ENCODE measurements at regions not wholly inside any gene's neighbourhood (a gene's known extent, or its start where the extent isn't known, plus 50 kb on each side); places are given as distances from the start of the nearest gene placed in this dataset.

- Histone ChIP-seq H3K4me3 (no peak overlapping the region), H3K4me1 (replicated peaks in 1 of 2) (peaks cover 0 to 12% of the 10 kb centered on the region in 2 donors), H3K27ac (no peak overlapping the region)
- ATAC-seq (replicated peaks in 6 of 8) = no peak
- 13 to 100% (median 90%) methylated on average over 1 to 2 of the region's 2 CpGs; no CpG with 5 or more reads in 1 of the 10 experiments for WGBS, 10 experiments
- in situ Hi-C loops (cut with MboI; ENCODE audit: low pct_unique_long_range_greater_than_20kb in 2 of 9, low sequenced_read_pairs in 9 of 9, unreplicated experiment in 9 of 9) = loop anchor here in 4 of 9 experiments (25.0 kb wide), 4 partner anchors 252 to 577 kb away; no protein-coding TSS in a partner anchor
Observed at GRCh38 chr7:25839084-25839769, 312.8 kb upstream of the NFE2L3 start.

DNA sequence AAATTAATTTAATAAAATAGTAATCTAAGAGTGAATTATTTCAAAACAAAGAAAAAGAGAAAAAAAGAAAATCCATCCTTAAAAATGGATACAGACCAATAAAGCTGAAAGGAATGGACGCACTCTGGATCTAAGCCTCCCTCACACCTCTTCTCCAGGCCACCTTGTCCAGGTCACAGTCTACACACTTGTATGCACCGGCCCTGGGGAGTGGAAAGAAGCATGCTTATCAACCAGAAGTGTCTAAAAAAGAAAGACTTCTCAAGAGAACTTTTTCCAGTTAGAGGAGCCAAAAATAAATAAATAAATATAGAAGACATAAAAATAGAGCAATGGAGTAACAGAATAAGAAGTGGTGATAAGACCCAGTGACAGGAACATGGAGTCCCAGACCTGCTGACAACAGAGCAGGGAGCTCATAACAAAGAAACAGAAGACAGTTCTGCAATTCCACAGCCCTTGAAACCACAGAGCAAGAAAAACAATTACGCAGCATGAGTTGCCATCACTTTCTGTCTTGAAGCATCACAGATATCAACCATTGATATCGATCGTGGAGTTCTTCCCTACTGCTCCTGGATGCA, 311.7 kb upstream of the NFE2L3 start:
- 56 to 100% (median 95%) methylated on average over 2 to 5 of the region's 5 CpGs for WGBS, 10 experiments
- in situ Hi-C loops (cut with MboI; ENCODE audit: low pct_unique_long_range_greater_than_20kb in 2 of 9, low sequenced_read_pairs in 9 of 9, unreplicated experiment in 9 of 9) = loop anchor here in 4 of 9 experiments (25.0 kb wide), 4 partner anchors 253 to 578 kb away; no protein-coding TSS in a partner anchor
- H3K27ac ChIP-seq = no peak overlapping the region
- peaks cover 3 to 18% of the 10 kb centered on the region in 2 donors for H3K4me1 ChIP-seq (replicated peaks in 1 of 2)
- no peak overlapping the region for H3K4me3 ChIP-seq
- ATAC-seq (replicated peaks in 6 of 8) = no peak

- Histone ChIP-seq H3K27ac (no peak overlapping the region), H3K4me1 (replicated peaks in 1 of 2) (peaks cover 10 to 26% of the 10 kb centered on the region in 2 donors), H3K4me3 (no peak overlapping the region)
- WGBS, 10 experiments = 0 to 100% (median 92%) methylated on average over 1 to 3 of the region's 3 CpGs; no CpG with 5 or more reads in 3 of the 10 experiments
- in situ Hi-C loops (cut with MboI; ENCODE audit: low pct_unique_long_range_greater_than_20kb in 2 of 9, low sequenced_read_pairs in 9 of 9, unreplicated experiment in 9 of 9) = loop anchor here in 4 of 9 experiments (25.0 kb wide), 4 partner anchors 254 to 579 kb away; no protein-coding TSS in a partner anchor
- no peak for ATAC-seq (replicated peaks in 6 of 8)
Observed at GRCh38 chr7:25841575-25841974, 310.4 kb upstream of the NFE2L3 start.

DNA sequence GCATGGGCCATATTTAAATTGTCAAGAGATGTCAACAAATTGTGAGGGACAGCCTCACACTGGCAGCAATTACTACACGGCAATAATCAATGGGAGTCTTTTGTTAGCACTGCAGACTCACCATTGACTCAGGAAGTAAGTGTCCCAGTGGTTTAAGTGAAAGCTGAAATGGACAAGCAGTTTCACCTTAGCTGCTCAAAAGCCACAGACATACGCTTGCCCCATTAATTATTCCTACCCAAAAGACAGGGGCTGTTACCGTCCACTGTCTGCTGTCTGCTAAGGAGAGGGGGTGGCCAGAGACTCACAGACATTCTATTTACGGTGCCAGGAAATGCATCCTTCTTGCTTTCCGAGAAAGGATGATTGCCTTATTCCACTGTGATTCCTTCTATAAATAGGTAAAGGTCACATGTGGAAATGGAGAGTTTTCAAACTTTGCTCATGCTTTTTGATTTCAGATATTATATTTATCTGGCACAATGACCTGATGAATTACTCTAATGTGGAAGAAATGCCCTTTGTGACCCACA, 309.7 kb upstream of the NFE2L3 start:
- Histone ChIP-seq H3K4me1 (replicated peaks in 1 of 2) (peaks cover 10 to 31% of the 10 kb centered on the region in 2 donors), H3K27ac (no peak overlapping the region), H3K4me3 (no peak overlapping the region)
- 20 to 86% (median 60%) methylated on average over 1 to 5 of the region's 5 CpGs for WGBS, 10 experiments
- peak in 1 of 8 experiments; percentile 7 for ATAC-seq (replicated peaks in 6 of 8)
- in situ Hi-C loops (cut with MboI; ENCODE audit: low pct_unique_long_range_greater_than_20kb in 2 of 9, low sequenced_read_pairs in 9 of 9, unreplicated experiment in 9 of 9) = loop anchor here in 4 of 9 experiments (25.0 kb wide), 4 partner anchors 255 to 580 kb away; no protein-coding TSS in a partner anchor

GRCh38 chr7:25843467-25843866, 308.5 kb upstream of the NFE2L3 start:
- Histone ChIP-seq H3K27ac (no peak overlapping the region), H3K4me3 (no peak overlapping the region), H3K4me1 (replicated peaks in 1 of 2) (peaks cover 13 to 31% of the 10 kb centered on the region in 2 donors)
- in situ Hi-C loops (cut with MboI; ENCODE audit: low pct_unique_long_range_greater_than_20kb in 2 of 9, low sequenced_read_pairs in 9 of 9, unreplicated experiment in 9 of 9) = loop anchor here in 4 of 9 experiments (25.0 kb wide), 4 partner anchors 256 to 581 kb away; no protein-coding TSS in a partner anchor
- no peak for ATAC-seq (replicated peaks in 6 of 8)
- WGBS, 10 experiments = 64 to 100% (median 88%) methylated on average over 1 to 4 of the region's 4 CpGs; no CpG with 5 or more reads in 2 of the 10 experiments

GRCh38 chr7:25844102-25844870, 307.7 kb upstream of the NFE2L3 start:
- no peak overlapping the region for H3K4me3 ChIP-seq
- H3K27ac ChIP-seq = no peak overlapping the region
- peaks cover 15 to 36% of the 10 kb centered on the region in 2 donors for H3K4me1 ChIP-seq (replicated peaks in 1 of 2)
- in situ Hi-C loops (cut with MboI; ENCODE audit: low pct_unique_long_range_greater_than_20kb in 2 of 9, low sequenced_read_pairs in 9 of 9, unreplicated experiment in 9 of 9) = loop anchor here in 4 of 9 experiments (25.0 kb wide), 4 partner anchors 257 to 582 kb away; no protein-coding TSS in a partner anchor
- ATAC-seq (replicated peaks in 6 of 8) = no peak
- 52 to 92% (median 79%) methylated on average over 2 to 6 of the region's 6 CpGs for WGBS, 10 experiments

DNA sequence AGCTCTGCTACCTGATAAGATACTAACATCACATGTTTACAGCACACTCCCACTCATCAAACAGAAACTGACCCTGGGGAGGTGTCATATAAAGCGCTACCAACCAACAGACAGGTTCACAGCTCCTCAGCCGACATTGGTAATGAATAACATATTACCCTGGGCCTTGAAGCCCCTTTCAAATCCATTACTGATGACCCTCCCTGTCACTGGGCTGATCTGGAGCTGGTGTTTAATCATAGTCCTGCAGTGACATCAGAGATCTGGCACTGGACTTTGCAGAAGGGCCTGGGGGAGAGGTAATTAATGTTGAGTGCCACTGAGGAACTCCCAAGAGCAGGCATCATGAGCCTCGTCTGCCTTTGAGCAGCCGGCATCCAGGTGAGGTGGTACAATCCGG, 306.5 kb upstream of the NFE2L3 start:
- peaks cover 22 to 44% of the 10 kb centered on the region in 2 donors for H3K4me1 ChIP-seq (replicated peaks in 1 of 2)

GRCh38 chr7:25846722-25847121, 305.3 kb upstream of the NFE2L3 start:
- ATAC-seq (replicated peaks in 6 of 8) = peak in 3 of 8 experiments; percentile 11 to 69 (median 48)
- in situ Hi-C loops (cut with MboI; ENCODE audit: low pct_unique_long_range_greater_than_20kb in 2 of 9, low sequenced_read_pairs in 9 of 9, unreplicated experiment in 9 of 9) = loop anchor here in 4 of 9 experiments (25.0 kb wide), 4 partner anchors 259 to 584 kb away; no protein-coding TSS in a partner anchor
- 0 to 100% (median 47%) methylated on average over 1 to 5 of the region's 5 CpGs; no CpG with 5 or more reads in 2 of the 10 experiments for WGBS, 10 experiments

More for the DNA sequence above, 306.5 kb upstream of the NFE2L3 start:
- H3K4me3 ChIP-seq = no peak overlapping the region
- H3K27ac ChIP-seq = peak overlapping the region in 1 of 2 donors; percentile 29
- WGBS, 10 experiments = 30 to 100% (median 76%) methylated on average over 1 to 5 of the region's 5 CpGs; no CpG with 5 or more reads in 4 of the 10 experiments
- in situ Hi-C loops (cut with MboI; ENCODE audit: low pct_unique_long_range_greater_than_20kb in 2 of 9, low sequenced_read_pairs in 9 of 9, unreplicated experiment in 9 of 9) = loop anchor here in 4 of 9 experiments (25.0 kb wide), 4 partner anchors 258 to 583 kb away; no protein-coding TSS in a partner anchor
- ATAC-seq (replicated peaks in 6 of 8) = peak in 5 of 8 experiments; percentile 38 to 82 (median 80)

DNA sequence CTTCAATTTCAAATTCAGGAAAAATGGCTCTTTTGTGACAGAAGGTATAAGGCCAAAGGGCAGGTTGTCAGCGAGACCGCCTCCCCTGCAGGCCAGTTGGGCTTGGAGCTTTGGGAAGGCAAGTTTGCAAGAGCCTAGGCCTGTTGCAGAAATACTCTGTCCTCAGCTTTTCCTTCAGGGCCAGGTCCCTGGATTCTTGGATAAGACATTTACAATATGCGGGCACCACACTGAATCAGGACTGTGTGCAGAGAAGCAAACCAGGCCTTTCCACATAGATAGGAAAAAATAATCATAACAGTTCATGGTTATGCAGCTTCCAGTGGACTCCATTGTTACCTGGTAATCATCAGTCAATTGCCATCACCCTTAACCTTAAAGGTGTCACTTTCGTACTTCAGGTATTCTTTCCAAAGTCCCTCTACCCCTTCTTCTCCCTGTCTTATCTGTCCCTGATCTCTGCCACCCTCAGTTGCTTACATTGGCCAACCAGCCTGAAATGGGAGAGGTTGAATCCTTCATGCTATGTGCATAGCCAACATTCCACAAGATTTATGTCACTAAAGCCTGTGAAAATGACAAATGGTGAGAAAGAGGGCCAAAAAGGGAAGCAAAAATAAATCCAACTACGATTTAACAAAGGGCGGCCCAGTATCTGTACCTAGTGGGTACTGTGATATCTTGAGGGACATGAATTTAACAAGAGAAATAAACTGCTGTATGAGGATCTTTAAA, 304.5 kb upstream of the NFE2L3 start:
- H3K4me1 ChIP-seq (replicated peaks in 1 of 2) = peaks cover 29 to 48% of the 10 kb centered on the region in 2 donors
- H3K4me3 ChIP-seq = no peak overlapping the region
- in situ Hi-C loops (cut with MboI; ENCODE audit: low pct_unique_long_range_greater_than_20kb in 2 of 9, low sequenced_read_pairs in 9 of 9, unreplicated experiment in 9 of 9) = loop anchor here in 4 of 9 experiments (25.0 kb wide), 4 partner anchors 260 to 585 kb away; no protein-coding TSS in a partner anchor
- ATAC-seq (replicated peaks in 6 of 8) = peak in 1 of 8 experiments; percentile 2
- H3K27ac ChIP-seq = no peak overlapping the region
- WGBS, 10 experiments = 4 to 100% (median 91%) methylated on average over 2 to 6 of the region's 6 CpGs

More at GRCh38 chr7:25846722-25847121, 305.3 kb upstream of the NFE2L3 start:
- Histone ChIP-seq H3K27ac (no peak overlapping the region), H3K4me1 (replicated peaks in 1 of 2) (peaks cover 23 to 48% of the 10 kb centered on the region in 2 donors), H3K4me3 (no peak overlapping the region)

GRCh38 chr7:25849500-25850184, 302.4 kb upstream of the NFE2L3 start:
- WGBS, 10 experiments = 0 to 100% (median 55%) methylated on average over 2 to 9 of the region's 9 CpGs; no CpG with 5 or more reads in 2 of the 10 experiments

GRCh38 chr7:25850216-25850615, 301.8 kb upstream of the NFE2L3 start:
- Histone ChIP-seq H3K4me1 (replicated peaks in 1 of 2) (peaks cover 31 to 56% of the 10 kb centered on the region in 2 donors), H3K27ac (no peak overlapping the region), H3K4me3 (no peak overlapping the region)
- in situ Hi-C loops (cut with MboI; ENCODE audit: low pct_unique_long_range_greater_than_20kb in 2 of 9, low sequenced_read_pairs in 9 of 9, unreplicated experiment in 9 of 9) = loop anchor here in 8 of 9 experiments (5.0 to 25.0 kb wide), 11 partner anchors 265 to 1337 kb away; partner anchors contain the start of genes HOXA11 (in 3 of the 8), HOXA10 (in 1 of the 8), HOXA3 (in 1 of the 8) and HOXA7 (in 1 of the 8)
- no peak for ATAC-seq (replicated peaks in 6 of 8)

More at GRCh38 chr7:25849500-25850184, 302.4 kb upstream of the NFE2L3 start:
- Histone ChIP-seq H3K4me1 (replicated peaks in 1 of 2) (peaks cover 34 to 60% of the 10 kb centered on the region in 2 donors), H3K4me3 (no peak overlapping the region), H3K27ac (no peak overlapping the region)
- in situ Hi-C loops (cut with MboI; ENCODE audit: low pct_unique_long_range_greater_than_20kb in 2 of 9, low sequenced_read_pairs in 9 of 9, unreplicated experiment in 9 of 9) = loop anchor here (5.0 to 25.0 kb wide), 13 partner anchors 262 to 1338 kb away; partner anchors contain the start of genes HOXA11 (in 3 of the 9), HOXA10 (in 1 of the 9), HOXA3 (in 1 of the 9) and HOXA7 (in 1 of the 9)
- ATAC-seq (replicated peaks in 6 of 8) = peak; percentile 8 to 71 (median 30)
